Hematopoietic multipotent progenitor cell treated with erythropoietin and hydrocortisone succinate and interleukin-3 and kit ligand, for 8 days (in vitro differentiated cells): ENCODE measurements at regions not wholly inside any gene's neighbourhood (a gene's known extent, or its start where the extent isn't known, plus 50 kb on each side); places are given as distances from the start of the nearest gene placed in this dataset.
"Not testable (repeated sequence)": the region's sequence is repeated elsewhere in the genome, so short reads cannot be mapped to it uniquely, and the experiment has no call there.

ENCODE experiments used
- DNase-seq: peaks from one replicate; pipeline ENCODE4 v3.0.0-alpha.2; 2015

DNA sequence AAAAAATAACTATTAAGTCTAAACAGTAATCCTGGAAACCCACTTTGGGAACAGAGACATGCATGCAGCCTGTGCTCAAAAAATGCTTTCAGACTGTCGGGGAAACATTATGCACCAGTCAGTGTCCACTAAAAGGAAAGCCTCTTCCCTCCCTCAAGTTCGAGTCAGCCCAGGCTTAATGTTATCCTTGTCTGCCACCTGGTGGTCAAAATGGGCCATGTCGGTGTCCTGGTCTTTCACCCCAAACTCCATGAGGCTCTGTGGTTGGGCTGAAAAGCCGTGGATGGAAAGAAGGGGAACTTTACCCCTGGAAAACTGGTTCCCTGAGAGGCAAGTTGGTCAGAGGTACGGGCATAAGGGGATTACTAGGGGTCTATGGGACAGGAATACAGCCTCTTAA, 88.4 kb upstream of the ZNF492 start:
- peak; percentile 39 for DNase-seq

DNA sequence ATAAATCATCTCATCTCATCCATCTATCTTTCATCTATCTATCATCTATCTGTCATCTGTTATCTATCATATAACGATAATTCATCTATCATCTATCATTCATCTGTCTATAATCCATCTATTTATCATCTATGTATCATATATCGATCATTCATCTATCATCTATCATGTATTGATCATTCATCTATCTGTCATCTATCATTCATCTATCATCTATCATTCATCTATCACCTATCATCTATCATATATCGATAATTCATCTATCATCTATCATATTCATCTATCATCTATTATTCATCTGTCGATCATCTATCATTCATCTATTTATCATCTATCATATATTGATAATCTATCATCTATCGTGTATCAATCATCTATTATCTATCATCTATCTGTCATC, 100.4 kb upstream of the ZNF492 start:
- no peak for DNase-seq

DNA sequence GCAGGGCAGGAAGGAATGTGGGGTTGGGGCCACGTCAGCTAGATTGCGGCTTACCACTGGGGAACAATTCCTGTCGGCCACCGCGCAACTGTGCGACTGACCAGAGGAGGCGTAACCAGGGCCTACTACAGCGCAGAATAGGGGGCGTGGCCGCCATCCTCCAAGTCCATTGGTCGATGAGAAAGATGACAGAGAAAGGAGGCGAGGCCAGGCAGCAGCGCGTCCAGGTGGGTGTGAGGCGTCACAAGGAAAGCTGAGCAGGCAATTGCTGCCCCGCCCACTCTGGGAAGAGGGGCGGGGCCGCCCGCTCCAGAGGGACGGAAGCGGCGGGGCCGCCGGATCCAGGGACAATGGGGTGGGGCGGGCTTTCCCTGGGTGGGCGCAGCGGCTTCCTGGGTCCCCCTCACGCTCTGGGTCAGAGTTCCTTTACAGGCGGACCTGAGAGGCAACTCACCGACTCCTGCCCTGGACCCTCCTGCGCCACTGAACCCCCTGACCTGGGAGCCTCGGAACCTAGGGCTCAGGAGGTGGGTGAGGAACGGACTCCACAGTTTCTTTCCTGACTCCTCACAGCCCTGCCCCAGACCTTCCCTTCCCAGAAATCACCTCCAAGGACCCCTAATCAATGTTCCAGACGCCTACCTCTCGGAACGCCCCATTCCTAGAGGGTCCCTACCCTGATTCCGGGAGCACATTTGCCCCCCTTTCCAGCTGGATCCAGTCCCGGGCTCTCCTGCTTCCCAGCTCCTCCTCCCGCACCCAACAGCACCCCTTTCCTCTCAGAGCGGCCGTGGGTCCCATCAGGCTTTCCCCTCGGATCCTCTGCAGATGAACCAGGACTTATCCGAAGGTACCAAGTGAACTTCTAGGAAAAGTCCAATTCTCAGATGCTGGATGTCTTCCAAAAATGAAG, 101.5 kb upstream of the ZNF492 start:
- DNase-seq = no peak

DNA sequence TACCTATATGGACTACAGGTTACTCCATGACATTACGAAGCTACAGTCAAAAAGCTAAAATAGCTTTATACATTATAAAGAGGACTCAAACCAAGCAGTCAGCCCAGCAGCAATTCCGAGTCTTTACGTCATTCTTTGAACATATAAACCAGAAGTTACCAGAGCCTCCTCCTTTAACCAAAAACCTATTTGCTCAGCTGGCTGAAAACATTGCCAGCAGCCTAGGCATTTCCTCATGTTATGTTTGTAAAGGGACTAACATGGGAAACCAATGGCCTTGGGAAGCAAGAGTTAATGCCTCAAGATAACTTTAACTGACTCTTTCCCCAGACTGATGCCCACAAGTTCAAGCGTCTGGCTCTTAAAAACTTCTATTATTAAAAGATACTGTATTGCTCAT, 104.1 kb upstream of the ZNF492 start:
- DNase-seq = no peak

DNA sequence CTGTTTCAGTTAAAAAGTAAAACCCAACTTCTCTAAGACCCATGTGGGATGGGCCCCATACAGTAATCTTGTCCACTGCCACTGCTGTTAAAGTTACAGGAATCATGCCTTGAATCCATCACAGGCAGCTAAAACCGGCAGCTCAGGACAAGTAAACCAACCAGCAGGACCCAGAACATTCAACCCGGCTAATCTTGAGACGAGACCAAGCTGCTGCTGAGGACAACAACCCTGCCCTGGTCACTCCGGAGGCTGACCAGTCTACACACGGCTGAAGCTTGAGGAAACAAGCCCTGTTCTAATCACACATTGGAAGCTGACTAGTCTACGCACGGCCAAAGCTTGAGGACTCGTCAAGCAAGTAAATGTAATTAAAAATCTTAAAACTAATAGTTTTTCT, 105.2 kb upstream of the ZNF492 start:
- no peak for DNase-seq

DNA sequence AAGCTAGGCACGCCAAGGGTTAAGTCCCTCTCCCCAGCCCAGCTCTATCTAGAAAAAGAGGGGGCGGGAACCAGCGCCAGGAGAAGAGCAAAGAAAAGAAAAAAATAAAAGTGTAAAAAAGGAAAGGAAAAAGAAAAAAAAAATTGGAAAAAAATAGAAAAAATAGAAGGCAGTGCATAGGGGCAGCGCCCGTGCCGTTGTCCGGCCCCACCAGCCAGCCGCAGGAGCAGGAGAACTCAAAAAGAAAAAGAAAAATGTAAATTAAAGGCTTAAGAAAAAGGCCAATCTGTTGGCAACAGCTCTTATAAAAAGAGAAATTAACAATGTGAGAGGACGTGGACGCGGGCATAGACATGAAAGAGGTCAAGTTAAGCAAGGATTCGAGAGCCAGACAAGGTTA, 105.4 kb upstream of the ZNF98 start:
- DNase-seq = no peak

DNA sequence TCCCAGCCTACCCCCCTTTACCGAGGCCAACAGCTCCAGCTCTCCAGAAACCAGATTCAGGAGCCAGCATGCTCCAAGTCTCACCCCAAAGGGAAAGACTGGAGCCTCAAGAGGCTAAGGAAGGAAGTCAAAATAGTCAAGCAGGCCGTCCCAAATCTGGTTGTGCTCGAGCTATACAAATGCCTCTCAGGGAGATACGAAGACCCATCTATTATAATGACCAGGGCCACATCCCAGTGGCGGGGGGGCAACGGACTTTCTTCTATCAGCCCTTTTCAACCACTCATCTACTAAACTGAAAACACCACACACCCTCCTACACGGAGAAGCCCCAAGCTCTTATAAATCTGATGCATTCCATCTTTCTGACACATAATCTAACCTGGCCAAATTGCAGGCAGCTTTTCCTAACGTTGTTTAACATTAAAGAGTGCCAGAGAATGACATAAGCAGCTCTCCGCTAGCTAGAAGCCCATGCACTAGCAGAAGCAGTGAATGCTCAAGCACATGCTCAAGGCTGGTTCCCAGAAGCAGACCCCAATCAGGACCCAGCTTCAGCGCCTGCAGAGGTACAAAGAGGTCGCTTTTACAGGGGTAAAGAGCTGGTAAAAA, 104.6 kb upstream of the ZNF98 start:
- DNase-seq = no peak

DNA sequence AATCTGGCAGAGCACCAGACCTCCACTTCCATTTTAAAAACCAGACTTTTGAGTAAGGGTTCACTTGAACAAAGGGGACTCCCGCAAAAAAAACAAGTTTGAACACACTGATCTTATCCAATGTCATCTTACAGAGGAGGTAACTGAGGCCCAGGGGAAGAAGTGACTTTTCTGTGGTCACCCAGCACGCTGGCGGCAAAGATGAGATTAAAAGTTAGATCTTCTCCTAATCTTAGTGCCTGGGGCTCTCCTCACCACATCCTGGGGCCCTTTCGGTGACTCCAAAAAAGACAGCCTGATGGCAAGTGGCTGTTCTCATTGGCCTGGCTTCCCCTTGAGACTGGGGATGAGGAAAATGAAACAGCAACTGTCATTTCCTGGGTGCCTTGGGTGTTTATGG, 101.8 kb upstream of the ZNF98 start:
- no peak for DNase-seq

DNA sequence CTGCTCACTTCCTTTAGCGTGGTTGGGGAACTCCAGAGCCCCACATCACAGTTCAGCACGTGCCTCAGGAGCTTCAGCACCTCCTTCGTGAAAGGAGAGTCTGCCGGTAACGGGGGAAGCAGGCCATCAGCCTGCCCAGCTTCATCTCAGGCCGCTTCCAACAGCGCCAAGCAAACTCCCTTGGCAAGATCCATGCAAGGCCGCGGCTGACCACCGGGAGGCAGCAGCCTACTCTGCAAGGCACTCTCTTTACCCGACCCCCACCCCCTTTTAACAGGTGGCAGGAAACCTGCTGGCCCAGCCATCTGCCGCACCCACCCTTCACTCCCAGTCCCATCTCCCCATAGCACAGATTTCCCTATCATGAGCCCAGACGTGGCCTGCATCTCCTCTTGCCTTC, 97.4 kb upstream of the ZNF98 start:
- DNase-seq = not testable (repeated sequence)

DNA sequence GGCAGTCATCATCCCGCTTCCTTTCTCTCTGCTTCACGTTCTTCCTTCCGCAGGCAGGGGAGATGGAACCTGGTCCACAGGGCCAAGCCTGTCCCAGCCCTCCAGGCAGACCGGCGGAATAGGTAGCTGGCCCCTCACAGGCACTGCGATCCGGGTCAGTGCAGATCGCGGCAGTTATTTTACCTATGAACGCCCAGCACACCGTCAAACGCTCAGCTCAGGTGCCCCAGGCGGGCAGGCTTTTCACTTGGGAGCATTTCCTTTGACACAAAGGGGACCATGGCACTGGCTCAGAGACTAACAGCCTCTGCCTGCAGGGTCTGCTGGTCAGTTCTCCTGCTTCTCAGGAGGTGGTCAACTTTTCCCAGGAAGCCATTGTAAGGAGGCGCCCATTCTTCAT, 97.0 kb upstream of the ZNF98 start:
- no peak for DNase-seq

DNA sequence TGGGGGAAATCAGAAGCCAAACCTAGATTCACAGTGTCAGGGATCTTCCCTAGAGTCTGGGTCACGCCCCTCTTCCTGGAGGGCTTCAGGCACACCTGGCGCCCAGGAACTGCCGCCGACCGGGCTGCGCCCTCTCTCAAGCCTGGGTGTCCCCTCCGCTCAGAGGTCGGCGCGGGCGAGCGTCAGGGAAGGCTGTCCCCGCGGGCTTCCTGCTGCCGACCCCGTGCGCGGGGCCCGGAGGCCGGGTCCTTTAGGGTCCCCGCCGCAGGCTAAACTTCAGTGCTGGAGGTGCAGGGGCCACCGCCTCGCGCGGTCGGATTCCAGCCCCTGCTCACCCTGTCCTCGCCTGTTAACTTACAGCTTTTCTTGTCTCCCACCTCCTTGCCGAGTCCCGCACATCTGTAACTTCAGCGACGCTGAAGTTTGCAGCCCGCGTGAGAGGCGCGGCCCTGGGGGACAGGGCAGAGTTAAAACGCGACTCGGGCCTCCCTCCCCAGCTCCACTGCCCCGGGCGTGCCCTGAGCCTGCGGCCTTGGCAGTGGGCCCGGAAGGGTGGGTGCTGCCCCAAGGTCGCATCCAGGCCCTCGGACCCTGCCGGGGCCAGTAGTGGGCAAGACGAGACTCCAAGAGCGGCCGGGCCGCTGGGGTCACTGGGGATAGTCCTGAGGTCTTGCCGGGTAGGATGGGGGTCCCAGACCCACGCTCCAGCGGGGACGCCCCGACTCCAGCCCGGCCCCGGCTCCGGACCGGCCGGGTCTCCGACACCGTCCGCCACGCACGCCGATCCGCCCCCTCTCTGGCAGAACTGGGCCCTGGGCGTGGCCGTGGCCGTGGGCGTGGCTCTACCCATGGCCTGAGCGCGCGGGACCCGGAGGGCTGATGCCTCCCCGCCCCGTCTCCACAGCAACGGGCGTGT, 95.6 kb upstream of the ZNF98 start:
- no peak for DNase-seq

DNA sequence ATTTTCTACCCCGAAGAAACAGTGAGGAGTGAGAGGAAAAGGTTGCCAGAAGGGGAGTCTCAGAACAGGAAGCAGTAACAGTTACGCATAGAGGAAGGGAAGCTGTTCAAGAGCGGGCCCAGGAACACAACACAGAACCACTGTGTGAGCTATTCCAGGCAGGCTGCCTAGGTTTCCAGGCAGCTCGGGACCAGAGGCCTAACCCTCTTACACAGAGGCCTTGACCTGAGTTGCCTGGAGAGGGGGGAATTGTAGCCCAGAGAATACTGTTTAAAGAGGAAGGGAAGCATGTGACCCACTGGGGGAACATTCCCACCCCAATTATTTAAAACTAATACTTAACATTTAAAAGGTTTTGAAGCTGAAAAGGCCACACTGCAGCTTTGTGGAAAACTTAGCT, 93.3 kb upstream of the ZNF98 start:
- DNase-seq = no peak

DNA sequence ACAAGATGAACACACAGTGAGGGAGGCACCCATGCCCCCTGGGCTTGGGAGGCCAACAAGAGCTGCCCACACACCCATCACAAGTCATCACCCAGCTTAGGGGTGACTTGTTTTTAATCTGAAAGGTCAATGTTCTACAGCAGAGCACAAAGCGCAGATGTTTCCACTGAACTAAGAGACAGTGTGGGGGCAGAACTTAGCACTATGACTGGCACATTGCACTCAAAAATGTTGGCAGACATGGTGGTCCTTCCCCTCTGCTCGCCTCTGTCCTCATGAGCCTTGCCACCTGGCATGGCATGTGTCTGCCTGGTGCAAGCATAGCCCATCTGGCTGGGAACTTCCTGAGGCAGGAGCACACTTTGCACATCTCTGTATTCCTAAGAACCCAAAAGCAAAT, 81.4 kb upstream of the ZNF98 start:
- DNase-seq = no peak

DNA sequence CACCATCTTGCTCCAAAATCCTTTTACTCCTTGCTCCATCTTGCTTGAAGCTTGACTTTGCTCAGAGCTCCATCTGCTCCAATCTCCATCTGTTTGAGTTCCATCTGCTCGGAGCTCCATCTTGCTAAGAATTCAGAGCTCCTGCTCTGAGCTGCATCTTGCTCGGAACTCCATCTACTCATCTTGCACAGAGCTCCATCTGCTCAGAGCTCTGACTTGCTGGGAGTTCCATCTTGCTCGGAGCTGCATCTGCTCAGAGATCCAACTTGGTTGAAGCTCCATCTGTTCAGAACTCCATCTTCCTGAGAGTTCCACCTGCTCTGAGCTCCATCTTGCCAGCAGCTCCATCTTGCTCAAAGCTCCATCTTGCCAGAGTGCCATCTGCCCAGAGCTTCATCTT, 80.6 kb upstream of the ZNF98 start:
- DNase-seq = no peak

DNA sequence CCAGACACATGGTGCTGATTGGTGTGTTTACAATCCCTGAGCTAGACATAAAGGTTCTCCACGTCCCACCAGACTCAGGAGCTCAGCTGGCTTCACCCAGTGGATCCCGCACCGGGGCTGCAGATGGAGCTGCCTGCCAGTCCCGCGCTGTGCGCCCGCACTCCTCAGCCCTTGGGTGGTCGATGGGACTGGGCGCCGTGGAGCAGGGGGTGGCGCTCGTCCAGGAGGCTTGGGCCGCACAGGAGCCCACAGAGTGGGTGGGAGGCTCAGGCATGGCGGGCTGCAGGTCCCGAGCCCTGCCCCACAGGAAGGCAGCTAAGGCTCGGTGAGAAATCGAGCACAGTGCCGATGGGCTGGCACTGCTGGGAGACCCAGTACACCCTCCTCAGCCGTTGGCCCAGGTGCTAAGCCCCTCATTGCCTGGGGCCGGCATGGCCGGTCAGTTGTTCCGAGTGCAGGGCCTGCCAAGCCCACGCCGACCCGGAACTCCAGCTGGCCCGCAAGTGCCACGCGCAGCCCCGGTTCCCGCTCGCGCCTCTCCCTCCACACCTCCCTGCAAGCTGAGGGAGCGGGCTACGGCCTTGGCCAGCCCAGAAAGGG, 76.8 kb upstream of the ZNF98 start:
- not testable (repeated sequence) for DNase-seq

DNA sequence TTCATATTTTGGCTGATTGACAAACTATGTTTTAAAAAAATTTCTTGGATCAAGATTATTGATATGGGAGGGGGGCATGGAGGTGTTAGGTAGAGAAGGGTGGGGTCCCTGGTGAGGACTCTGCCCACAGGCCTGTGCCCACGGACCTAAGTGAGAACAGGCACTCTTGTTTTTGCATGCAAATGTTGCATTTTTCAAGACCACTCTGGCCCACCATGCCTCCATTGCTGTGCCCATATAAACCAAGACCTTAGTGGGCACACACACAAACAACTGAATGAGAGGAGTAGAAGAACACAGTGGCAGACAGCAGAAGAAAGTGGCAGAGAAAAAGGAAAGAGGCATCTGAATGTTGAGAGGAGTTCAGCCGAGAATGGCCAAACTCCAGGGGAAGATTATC, 69.6 kb upstream of the ZNF98 start:
- DNase-seq = no peak

DNA sequence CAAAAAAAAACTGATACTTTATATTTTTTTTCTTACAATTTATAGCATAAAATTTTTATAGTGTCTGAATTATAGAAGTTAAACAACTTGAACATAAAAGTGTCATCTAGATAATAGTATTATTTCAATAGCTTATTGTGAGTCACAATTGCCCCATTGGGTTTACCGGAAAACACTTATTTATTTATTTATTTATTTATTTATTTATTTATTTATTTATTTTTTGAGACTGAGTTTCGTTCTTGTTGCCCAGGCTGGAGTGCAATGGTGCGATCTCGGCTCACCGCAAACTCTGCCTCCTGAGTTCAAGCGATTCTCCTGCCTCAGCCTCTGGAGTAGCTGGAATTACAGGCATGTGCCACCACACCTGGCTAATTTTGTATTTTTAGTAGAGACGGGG, 61.4 kb upstream of the ZNF98 start:
- not testable (repeated sequence) for DNase-seq

DNA sequence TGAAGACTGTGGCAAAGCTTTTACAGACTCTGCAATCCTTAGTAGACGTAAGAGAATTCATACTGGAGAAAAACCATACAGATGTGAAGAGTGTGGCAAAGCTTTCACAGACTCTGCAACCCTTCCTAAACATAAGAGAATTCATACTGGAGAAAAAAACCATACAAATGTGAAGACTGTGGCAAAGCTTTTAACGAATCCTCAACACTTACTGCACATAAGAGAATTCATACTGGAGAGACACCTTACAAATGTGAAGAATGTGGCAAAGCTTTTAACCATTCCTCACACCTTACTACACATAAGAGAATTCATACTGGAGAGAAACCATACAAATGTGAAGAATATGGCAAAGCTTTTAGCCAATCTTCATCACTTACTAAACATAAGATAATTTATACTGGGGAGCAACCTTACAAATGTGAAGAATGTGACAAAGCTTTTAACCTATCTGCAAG, 50.1 kb upstream of the ZNF98 start:
- no peak for DNase-seq
